RWPE2 (cell line): ENCODE measurements at regions not wholly inside any gene's neighbourhood (a gene's known extent, or its start where the extent isn't known, plus 50 kb on each side); places are given as distances from the start of the nearest gene placed in this dataset.

Experiments used
- ATAC-seq: fragments of 200-7000 bp; cut with Tn5 transposase; 3 replicates; pipeline ENCODE4 v1.9.1; 2021; ENCODE audit warnings: low read depth
- DNase-seq: peaks from one replicate; pipeline ENCODE4 v3.0.0-alpha.2; 2020; ENCODE audit warnings: low spot score
- H3K27ac ChIP-seq: fragments of 450-650 bp; 2 replicates; pipeline ENCODE4 v1.5.1; 2017; ENCODE audit warnings: mild to moderate bottlenecking; ENCODE audit not compliant: poor library complexity, severe bottlenecking
- H3K27me3 ChIP-seq: fragments of 250-450 bp; sonication (Bioruptor Pico); 2 replicates; pipeline ENCODE4 v1.5.1; 2021; ENCODE audit warnings: mild to moderate bottlenecking, moderate library complexity; ENCODE audit not compliant: insufficient read depth, poor library complexity, severe bottlenecking
- H3K36me3 ChIP-seq: fragments of 250-450 bp; sonication (Bioruptor Pico); 2 replicates; pipeline ENCODE4 v1.5.1; 2020; ENCODE audit warnings: low read depth, mild to moderate bottlenecking, moderate library complexity
- H3K4me1 ChIP-seq: fragments of 250-450 bp; sonication (Bioruptor Pico); 2 replicates; pipeline ENCODE4 v1.5.1; 2021; ENCODE audit warnings: mild to moderate bottlenecking, moderate library complexity; ENCODE audit not compliant: insufficient read depth, poor library complexity, severe bottlenecking
- H3K4me3 ChIP-seq: fragments of 250-450 bp; sonication (Bioruptor Pico); 2 replicates; pipeline ENCODE4 v1.5.1; 2021; ENCODE audit warnings: mild to moderate bottlenecking, moderate library complexity; ENCODE audit not compliant: severe bottlenecking
- H3K9me3 ChIP-seq: fragments of 250-450 bp; sonication (Bioruptor Pico); 2 replicates; pipeline ENCODE4 v1.5.1; 2021; ENCODE audit warnings: mild to moderate bottlenecking, moderate library complexity; ENCODE audit not compliant: severe bottlenecking
- CTCF ChIP-seq: fragments of 450-650 bp; IDR thresholded peaks from one replicate; pipeline ENCODE4 v1.5.1; 2017; ENCODE audit warnings: mild to moderate bottlenecking, moderate library complexity; ENCODE audit not compliant: poor library complexity, severe bottlenecking

DNA sequence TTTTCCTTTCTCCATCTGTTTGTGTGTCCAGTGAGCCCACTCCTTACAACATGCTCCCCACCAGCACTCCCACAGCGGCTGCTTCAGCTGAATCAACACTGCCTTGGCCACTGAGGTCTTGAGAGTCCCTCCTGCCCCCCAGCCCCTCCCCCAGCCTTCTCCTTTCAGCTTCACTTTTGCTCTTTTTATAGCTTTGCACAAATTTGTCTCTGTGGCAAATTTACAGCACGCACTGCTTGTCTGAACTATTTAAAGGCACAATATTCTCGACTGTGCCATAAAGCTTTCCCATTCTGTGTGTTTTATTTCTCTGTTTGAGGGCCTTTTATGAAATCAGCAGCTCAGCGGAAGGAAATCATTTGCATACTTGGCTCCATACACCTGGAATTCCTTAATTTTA, 579.3 kb downstream of the TOX3 start:
- DNase-seq = no peak
- ATAC-seq = no peak
- Histone ChIP-seq H3K4me3 (no peak overlapping the region), H3K27ac (no peak overlapping the region), H3K9me3 (no peaks in the 10 kb centered on the region), H3K27me3 (no peaks in the 10 kb centered on the region), H3K36me3 (no peaks in the 10 kb centered on the region), H3K4me1 (no peaks in the 10 kb centered on the region)
- no peak for TF ChIP-seq CTCF

DNA sequence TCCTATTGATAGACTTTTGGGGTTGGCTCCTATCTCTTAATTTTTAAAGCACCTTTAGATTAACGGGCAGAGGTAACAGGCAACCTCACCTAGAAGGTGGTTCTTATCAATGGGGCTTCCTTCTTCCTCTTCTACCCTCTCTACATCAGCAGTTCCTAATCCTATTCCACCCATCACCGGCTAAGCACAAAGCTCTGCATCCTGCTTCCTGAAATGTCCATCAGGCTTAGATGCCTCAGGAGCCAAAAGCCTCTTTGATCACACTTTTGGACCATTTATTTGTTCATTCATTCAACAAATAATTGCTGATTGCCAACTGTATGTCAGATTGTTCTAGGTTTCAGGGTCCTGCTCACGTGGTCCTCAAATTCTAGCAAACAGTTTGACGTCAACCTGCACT, 586.0 kb downstream of the TOX3 start:
- no peak overlapping the region for H3K4me3 ChIP-seq
- H3K4me1 ChIP-seq = no peaks in the 10 kb centered on the region
- DNase-seq = no peak
- H3K27ac ChIP-seq = no peak overlapping the region
- ATAC-seq = no peak
- no peaks in the 10 kb centered on the region for H3K9me3 ChIP-seq
- no peaks in the 10 kb centered on the region for H3K36me3 ChIP-seq
- H3K27me3 ChIP-seq = no peaks in the 10 kb centered on the region
- TF ChIP-seq CTCF = no peak

- TF ChIP-seq CTCF = no peak
- Histone ChIP-seq H3K27ac (no peak overlapping the region), H3K4me3 (no peak overlapping the region), H3K4me1 (no peaks in the 10 kb centered on the region), H3K36me3 (no peaks in the 10 kb centered on the region), H3K9me3 (no peaks in the 10 kb centered on the region), H3K27me3 (peaks cover 7% of the 10 kb centered on the region)
- no peak for DNase-seq
- no peak for ATAC-seq
Observed at GRCh38 chr16:51953286-51953985, 593.5 kb downstream of the TOX3 start.

- H3K4me1 ChIP-seq = no peaks in the 10 kb centered on the region
- H3K27ac ChIP-seq = no peak overlapping the region
- no peak for ATAC-seq
- H3K27me3 ChIP-seq = peaks cover 7% of the 10 kb centered on the region
- no peak for DNase-seq
- H3K4me3 ChIP-seq = no peak overlapping the region
- H3K36me3 ChIP-seq = no peaks in the 10 kb centered on the region
- TF ChIP-seq CTCF = no peak
- no peaks in the 10 kb centered on the region for H3K9me3 ChIP-seq
Observed at GRCh38 chr16:51952500-51952899, 594.4 kb downstream of the TOX3 start.

DNA sequence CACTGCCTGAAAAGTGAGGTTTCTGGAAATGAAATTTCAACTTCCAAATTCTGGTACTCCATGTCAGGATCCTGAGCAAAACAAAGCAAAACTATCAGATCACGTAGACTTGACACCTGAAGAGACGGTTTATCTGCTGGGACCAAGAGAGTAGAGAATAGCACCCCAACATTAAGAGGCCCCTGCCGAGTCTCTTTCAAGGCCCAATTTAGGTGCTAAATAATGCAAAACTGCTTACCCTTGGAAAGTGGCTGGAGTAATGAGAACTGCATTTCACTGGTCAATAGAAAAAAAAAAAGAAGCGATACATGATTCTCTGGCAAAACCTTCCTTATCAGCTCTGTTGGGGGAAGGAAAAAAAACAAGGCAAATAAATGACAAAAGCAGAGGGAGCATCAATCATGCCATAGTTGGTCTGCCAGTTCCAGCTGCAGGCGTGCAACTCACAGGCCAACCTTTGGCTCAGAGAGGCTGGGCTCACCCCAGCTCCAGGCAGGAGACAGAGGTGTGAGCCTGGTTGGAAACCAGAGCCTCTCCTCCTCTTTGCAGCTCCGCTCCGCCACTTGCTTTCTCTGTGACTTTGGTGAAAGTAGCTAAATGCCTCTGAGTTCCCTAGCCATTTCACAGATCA, 595.2 kb downstream of the TOX3 start:
- no peak for DNase-seq
- ATAC-seq = no peak
- Histone ChIP-seq H3K27me3 (peaks cover 7% of the 10 kb centered on the region), H3K4me1 (no peaks in the 10 kb centered on the region), H3K27ac (no peak overlapping the region), H3K9me3 (no peaks in the 10 kb centered on the region), H3K4me3 (no peak overlapping the region), H3K36me3 (no peaks in the 10 kb centered on the region)
- no peak for TF ChIP-seq CTCF
